Endothelial cell of umbilical vein (primary cell): ENCODE measurements at regions not wholly inside any gene's neighbourhood (a gene's known extent, or its start where the extent isn't known, plus 50 kb on each side); places are given as distances from the start of the nearest gene placed in this dataset.

ENCODE experiments used
- BruUV-seq: library from RNA; stranded (reverse); fragments of 400-500 nt; replicated peaks from 2 replicates; lab custom pipeline; 2021; lab: Mats Ljungman, UMichigan
- CTCF ChIA-PET: fragments of 300-600, 350-600 bp; sonication (Branson Sonifier 250); formaldehyde crosslinking; loops from one replicate; lab custom pipeline; 2021; ENCODE audit warnings: antibody characterized with exemption, inconsistent platforms; lab: Charles Lee
- POLR2A ChIA-PET: fragments of 300-600, 350-600 bp; sonication (Branson Sonifier 250); formaldehyde crosslinking; loops from one replicate; lab custom pipeline; 2021; ENCODE audit warnings: antibody characterized with exemption, inconsistent platforms; lab: Charles Lee
- DNase-seq: peaks from one replicate; pipeline ENCODE4 v3.0.0-alpha.2; 2011; ENCODE audit warnings: low read depth, low spot score
- FAIRE-seq: peaks from 2 replicates; lab custom pipeline; 2011; peaks lifted over from hg19 to GRCh38; lab: Jason Lieb, UNC
- H2AFZ ChIP-seq: 2 replicates; pipeline ENCODE4 v1.6.0; 2012; ENCODE audit warnings: low read depth, low read length, control low read depth, inconsistent platforms
- H3K27ac ChIP-seq: 2 replicates; pipeline ENCODE4 v1.5.1; 2011; ENCODE audit warnings: low read depth, mild to moderate bottlenecking, control low read depth, low read length, moderate library complexity; ENCODE audit not compliant: insufficient read depth
- H3K27me3 ChIP-seq, 2 experiments: 2 replicates each; pipeline versions ENCODE4 v1.6.0 to v1.6.1; 2011; ENCODE audit warnings: low read length in 2 of 2, mixed read lengths in 1 of 2; ENCODE audit not compliant: control insufficient read depth in 2 of 2, insufficient read depth in 2 of 2
- H3K36me3 ChIP-seq, 2 experiments: 2 replicates in 1 of 2; 3 replicates in 1 of 2; pipeline ENCODE4 v1.5.1; 2011; ENCODE audit warnings: low read length in 2 of 2, mild to moderate bottlenecking in 1 of 2, moderate library complexity in 1 of 2; ENCODE audit not compliant: control insufficient read depth in 2 of 2, insufficient read depth in 2 of 2; ENCODE audit errors: extremely low read depth in 1 of 2
- H3K4me1 ChIP-seq: 3 replicates; pipeline ENCODE4 v1.5.1; 2011; ENCODE audit warnings: mild to moderate bottlenecking, low read length; ENCODE audit not compliant: control insufficient read depth, insufficient read depth; ENCODE audit errors: extremely low read depth
- H3K4me2 ChIP-seq: 2 replicates; pipeline ENCODE4 v1.6.1; 2011; ENCODE audit warnings: low read length, control low read depth, mixed read lengths; ENCODE audit not compliant: insufficient read depth
- H3K4me3 ChIP-seq, 3 experiments: fragments of 200-600 bp in 1 of 3; sonication (generic), shearing (Covaris generic) in 1 of 3; replicated peaks in 1 of 3; 2 replicates each; pipeline ENCODE4 v1.5.1; 2011 to 2016; ENCODE audit warnings: control low read depth in 3 of 3, low read length in 3 of 3, mild to moderate bottlenecking in 2 of 3, inconsistent platforms in 1 of 3, low read depth in 1 of 3, moderate library complexity in 1 of 3; ENCODE audit not compliant: insufficient read depth in 1 of 3
- H3K79me2 ChIP-seq: 2 replicates; pipeline ENCODE4 v1.6.0; 2012; ENCODE audit warnings: low read length, inconsistent platforms; ENCODE audit not compliant: control insufficient read depth, insufficient read depth
- H3K9ac ChIP-seq: replicated peaks from 2 replicates; pipeline ENCODE3; 2011; ENCODE audit warnings: low read length, control low read depth; ENCODE audit not compliant: insufficient read depth; ENCODE audit errors: extremely low read depth
- H3K9me1 ChIP-seq: replicated peaks from 3 replicates; pipeline ENCODE4 v1.6.0; 2011; ENCODE audit warnings: mild to moderate bottlenecking, low read length; ENCODE audit not compliant: control insufficient read depth, insufficient read depth; ENCODE audit errors: extremely low read depth
- H3K9me3 ChIP-seq: replicated peaks from 2 replicates; pipeline ENCODE4 v1.5.1; 2012; ENCODE audit warnings: low read length, inconsistent platforms; ENCODE audit not compliant: control insufficient read depth, insufficient read depth
- H4K20me1 ChIP-seq: replicated peaks from 2 replicates; pipeline ENCODE3; 2011; ENCODE audit warnings: mild to moderate bottlenecking, low read length; ENCODE audit not compliant: control insufficient read depth, insufficient read depth; ENCODE audit errors: extremely low read depth
- EZH2 ChIP-seq: IDR thresholded peaks from 2 replicates; pipeline ENCODE4 v1.6.1; 2012; ENCODE audit warnings: borderline replicate concordance, low read depth, mild to moderate bottlenecking, moderate library complexity, low read length, inconsistent platforms; ENCODE audit not compliant: severe bottlenecking
- FOS ChIP-seq: IDR thresholded peaks from 2 replicates; pipeline ENCODE4 v1.6.1; 2011; ENCODE audit warnings: mild to moderate bottlenecking, low read length, moderate library complexity, borderline replicate concordance; ENCODE audit not compliant: insufficient read depth
- GATA2 ChIP-seq: IDR thresholded peaks from 2 replicates; pipeline ENCODE4 v1.7.0; 2011; ENCODE audit warnings: low read depth, mild to moderate bottlenecking, moderate library complexity, mixed read lengths, low read length; ENCODE audit not compliant: insufficient read length, insufficient read depth
- JUN ChIP-seq: IDR thresholded peaks from 2 replicates; pipeline ENCODE4 v1.6.1; 2011; ENCODE audit warnings: borderline replicate concordance, low read depth; ENCODE audit not compliant: insufficient read length, insufficient read depth
- MYC ChIP-seq: IDR thresholded peaks from one replicate; pipeline ENCODE4 v1.6.1; 2011; ENCODE audit warnings: mild to moderate bottlenecking, low read depth, low read length
- POLR2A ChIP-seq: IDR thresholded peaks from 2 replicates; pipeline ENCODE4 v1.6.1; 2012; ENCODE audit warnings: low read depth, mild to moderate bottlenecking, control low read depth, low read length
- POLR2AphosphoS5 ChIP-seq: IDR thresholded peaks from 2 replicates; pipeline ENCODE4 v1.6.1; 2012; ENCODE audit warnings: low read depth, mild to moderate bottlenecking, control low read depth, low read length, moderate library complexity; ENCODE audit not compliant: insufficient read depth
- dilution Hi-C: fragments of 300-500 bp; cut with MboI; formaldehyde crosslinking; loops from one replicate; pipeline ENCODE4 v1.15.0; 2019; ENCODE audit warnings: low sequenced_read_pairs; ENCODE audit not compliant: extremely low pct_ligation_motif_present
- intact Hi-C: fragments of 100-400 bp; cut with micrococcal nuclease; formaldehyde crosslinking; loops from one replicate; pipeline ENCODE4 v1.10.0; 2022
- TF ChIP-seq, protein P1 (sequence below), 2 donors: IDR thresholded peaks; 1 replicate in 1 of 2; 2 replicates in 1 of 2; pipeline ENCODE4 v1.5.1; 2011; ENCODE audit warnings: low read length in 2 of 2, mild to moderate bottlenecking in 2 of 2, moderate library complexity in 2 of 2, control low read depth in 1 of 2, inconsistent platforms in 1 of 2, low read depth in 1 of 2; ENCODE audit not compliant: insufficient read depth in 1 of 2; ENCODE audit errors: extremely low read depth in 1 of 2
- TF ChIP-seq, protein P2 (sequence below): IDR thresholded peaks from 2 replicates; pipeline ENCODE4 v1.6.1; 2011; ENCODE audit not compliant: insufficient read depth, insufficient read length

DNA sequence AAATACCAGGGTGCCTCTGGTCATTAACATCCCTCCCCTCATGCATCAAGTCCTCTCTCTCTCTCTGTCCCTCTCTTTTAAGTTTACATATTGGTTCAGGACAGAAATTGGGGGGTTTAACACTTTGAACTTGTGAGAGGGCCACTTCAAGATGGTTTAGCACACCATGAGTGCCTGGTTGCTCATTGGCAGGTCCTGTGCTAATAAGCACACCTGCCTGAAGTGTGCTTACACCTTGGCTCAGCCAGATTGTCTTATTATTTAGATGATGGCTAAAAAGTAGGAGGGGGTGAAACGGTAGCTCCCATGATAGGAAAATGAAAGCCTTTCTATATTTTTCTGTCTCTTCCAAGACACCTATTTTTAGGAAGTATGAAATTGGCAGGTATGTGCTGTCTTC is 205.8 kb downstream of the ARL6IP6 start:
- Histone ChIP-seq H3K9me3 (no peaks in the 10 kb centered on the region), H3K4me1 (no peaks in the 10 kb centered on the region), H2AFZ (no peak overlapping the region), H3K27ac (no peak overlapping the region), H4K20me1 (no peaks in the 10 kb centered on the region), H3K4me3 (no peak overlapping the region), H3K9ac (no peak overlapping the region), H3K79me2 (no peaks in the 10 kb centered on the region), H3K36me3 (no peaks in the 10 kb centered on the region), H3K9me1 (no peaks in the 10 kb centered on the region), H3K4me2 (no peak overlapping the region), H3K27me3 (no peaks in the 10 kb centered on the region)
- no TSS peak for BruUV-seq
- TF ChIP-seq, protein P1, sequence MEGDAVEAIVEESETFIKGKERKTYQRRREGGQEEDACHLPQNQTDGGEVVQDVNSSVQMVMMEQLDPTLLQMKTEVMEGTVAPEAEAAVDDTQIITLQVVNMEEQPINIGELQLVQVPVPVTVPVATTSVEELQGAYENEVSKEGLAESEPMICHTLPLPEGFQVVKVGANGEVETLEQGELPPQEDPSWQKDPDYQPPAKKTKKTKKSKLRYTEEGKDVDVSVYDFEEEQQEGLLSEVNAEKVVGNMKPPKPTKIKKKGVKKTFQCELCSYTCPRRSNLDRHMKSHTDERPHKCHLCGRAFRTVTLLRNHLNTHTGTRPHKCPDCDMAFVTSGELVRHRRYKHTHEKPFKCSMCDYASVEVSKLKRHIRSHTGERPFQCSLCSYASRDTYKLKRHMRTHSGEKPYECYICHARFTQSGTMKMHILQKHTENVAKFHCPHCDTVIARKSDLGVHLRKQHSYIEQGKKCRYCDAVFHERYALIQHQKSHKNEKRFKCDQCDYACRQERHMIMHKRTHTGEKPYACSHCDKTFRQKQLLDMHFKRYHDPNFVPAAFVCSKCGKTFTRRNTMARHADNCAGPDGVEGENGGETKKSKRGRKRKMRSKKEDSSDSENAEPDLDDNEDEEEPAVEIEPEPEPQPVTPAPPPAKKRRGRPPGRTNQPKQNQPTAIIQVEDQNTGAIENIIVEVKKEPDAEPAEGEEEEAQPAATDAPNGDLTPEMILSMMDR (IDR thresholded peaks at IDR 0.05; ENCODE audit: extremely low read depth in 1 of 2, insufficient read depth in 1 of 2, low read depth in 1 of 2, low read length in 2 of 2), result no peak
- dilution Hi-C loops (no loop called here), intact Hi-C loops (no loop called here)
- DNase-seq (no peak), FAIRE-seq (no peak)
- ChIA-PET CTCF (no interaction called here), POLR2A (no interaction called here)

DNA sequence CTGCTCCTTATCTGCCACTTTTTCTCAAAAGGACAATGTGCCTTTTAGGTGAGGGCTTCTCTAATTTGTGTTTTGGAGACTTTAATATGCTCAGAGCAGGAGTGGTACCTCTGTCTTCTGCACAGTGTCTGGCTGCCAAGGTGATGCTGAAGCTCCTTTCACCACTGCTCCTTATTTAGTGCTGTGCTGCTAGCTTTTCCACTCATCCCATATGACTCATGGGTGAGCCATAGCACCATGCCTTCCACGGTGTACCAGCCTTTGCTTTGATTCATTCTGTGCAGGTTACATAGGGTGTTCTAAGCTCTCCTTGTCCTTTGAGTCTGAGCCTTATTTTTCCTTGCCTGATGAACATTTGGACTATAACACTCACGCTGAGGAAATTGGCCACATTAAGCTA is 202.4 kb downstream of the ARL6IP6 start:
- Histone ChIP-seq H3K4me3 (no peak overlapping the region), H2AFZ (no peak overlapping the region), H3K9me3 (no peaks in the 10 kb centered on the region), H4K20me1 (no peaks in the 10 kb centered on the region), H3K4me1 (no peaks in the 10 kb centered on the region), H3K4me2 (no peak overlapping the region), H3K9me1 (no peaks in the 10 kb centered on the region), H3K9ac (no peak overlapping the region), H3K79me2 (no peaks in the 10 kb centered on the region), H3K27ac (no peak overlapping the region), H3K27me3 (no peaks in the 10 kb centered on the region), H3K36me3 (no peaks in the 10 kb centered on the region)
- intact Hi-C loops, result no loop called here
- POLR2A ChIA-PET, result no interaction called here
- no peak for TF ChIP-seq POLR2AphosphoS5
- TF ChIP-seq, protein P1 (IDR thresholded peaks at IDR 0.05; ENCODE audit: extremely low read depth in 1 of 2, insufficient read depth in 1 of 2, low read depth in 1 of 2, low read length in 2 of 2), result no peak
- TF ChIP-seq GATA2, result no peak
- no peak for TF ChIP-seq FOS
- TF ChIP-seq POLR2A, result no peak
- no peak for TF ChIP-seq JUN
- no peak for TF ChIP-seq MYC
- TF ChIP-seq EZH2, result no peak
- TF ChIP-seq, protein P2, sequence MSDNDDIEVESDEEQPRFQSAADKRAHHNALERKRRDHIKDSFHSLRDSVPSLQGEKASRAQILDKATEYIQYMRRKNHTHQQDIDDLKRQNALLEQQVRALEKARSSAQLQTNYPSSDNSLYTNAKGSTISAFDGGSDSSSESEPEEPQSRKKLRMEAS, result no peak
- dilution Hi-C loops, result no loop called here
- no peak for DNase-seq
- no TSS peak for BruUV-seq
- CTCF ChIA-PET, result no interaction called here
- no peak for FAIRE-seq
